ENCODE measurements at regions not wholly inside any gene's neighbourhood (a gene's known extent, or its start where the extent isn't known, plus 50 kb on each side); places are given as distances from the start of the nearest gene placed in this dataset.

DNA sequence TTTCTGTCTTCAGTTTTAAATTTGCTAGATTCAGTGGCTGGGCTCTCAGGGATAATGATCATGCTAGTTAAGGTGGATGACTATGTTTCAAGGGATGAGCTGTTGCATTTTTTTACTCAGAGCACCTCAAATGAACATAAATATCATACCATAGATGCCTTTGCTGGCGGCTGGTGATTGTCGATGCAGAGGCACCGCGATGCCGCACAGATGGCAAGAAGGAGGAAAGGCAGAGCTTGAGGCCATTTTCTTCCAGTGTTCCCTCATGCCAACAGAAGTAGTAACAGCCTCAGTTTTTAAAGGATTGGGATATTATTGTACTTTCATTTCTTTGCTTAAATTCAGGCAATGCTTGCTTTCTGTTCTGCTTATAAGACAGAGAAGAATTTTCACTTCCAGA lies 654.7 kb upstream of the IGFBP7 start:
- TF ChIP-seq, protein P1, sequence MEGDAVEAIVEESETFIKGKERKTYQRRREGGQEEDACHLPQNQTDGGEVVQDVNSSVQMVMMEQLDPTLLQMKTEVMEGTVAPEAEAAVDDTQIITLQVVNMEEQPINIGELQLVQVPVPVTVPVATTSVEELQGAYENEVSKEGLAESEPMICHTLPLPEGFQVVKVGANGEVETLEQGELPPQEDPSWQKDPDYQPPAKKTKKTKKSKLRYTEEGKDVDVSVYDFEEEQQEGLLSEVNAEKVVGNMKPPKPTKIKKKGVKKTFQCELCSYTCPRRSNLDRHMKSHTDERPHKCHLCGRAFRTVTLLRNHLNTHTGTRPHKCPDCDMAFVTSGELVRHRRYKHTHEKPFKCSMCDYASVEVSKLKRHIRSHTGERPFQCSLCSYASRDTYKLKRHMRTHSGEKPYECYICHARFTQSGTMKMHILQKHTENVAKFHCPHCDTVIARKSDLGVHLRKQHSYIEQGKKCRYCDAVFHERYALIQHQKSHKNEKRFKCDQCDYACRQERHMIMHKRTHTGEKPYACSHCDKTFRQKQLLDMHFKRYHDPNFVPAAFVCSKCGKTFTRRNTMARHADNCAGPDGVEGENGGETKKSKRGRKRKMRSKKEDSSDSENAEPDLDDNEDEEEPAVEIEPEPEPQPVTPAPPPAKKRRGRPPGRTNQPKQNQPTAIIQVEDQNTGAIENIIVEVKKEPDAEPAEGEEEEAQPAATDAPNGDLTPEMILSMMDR (IDR thresholded peaks at IDR 0.05), result no peak
- TF ChIP-seq POLR2A (IDR thresholded peaks at IDR 0.05), result no peak
